Left ventricle myocardium inferior (tissue), 1 donor: ENCODE measurements at regions not wholly inside any gene's neighbourhood (a gene's known extent, or its start where the extent isn't known, plus 50 kb on each side); places are given as distances from the start of the nearest gene placed in this dataset.

Experiments
- DNase-seq: peaks from one replicate; pipeline ENCODE4 v3.0.0-alpha.2; 2020
- H3K27ac ChIP-seq: fragments of 200-600 bp; replicated peaks from 2 replicates; pipeline ENCODE4 v1.8.0; 2021
- H3K27me3 ChIP-seq: fragments of 200-600 bp; 2 replicates; pipeline ENCODE4 v1.8.0; 2021; ENCODE audit warnings: low read depth
- H3K36me3 ChIP-seq: fragments of 200-600 bp; 2 replicates; pipeline ENCODE4 v1.8.0; 2021
- H3K4me1 ChIP-seq: fragments of 200-600 bp; 2 replicates; pipeline ENCODE4 v1.8.0; 2021
- H3K4me3 ChIP-seq: fragments of 200-600 bp; 2 replicates; pipeline ENCODE4 v1.8.0; 2021; ENCODE audit warnings: mild to moderate bottlenecking, moderate library complexity
- H3K9me3 ChIP-seq: fragments of 200-600 bp; replicated peaks from 2 replicates; pipeline ENCODE4 v1.8.0; 2021
- intact Hi-C: fragments of 100-400 bp; cut with micrococcal nuclease; formaldehyde crosslinking; loops from one replicate; pipeline ENCODE4 v1.11.0; 2022
- TF ChIP-seq, protein P1 (sequence below): fragments of 200-600 bp; IDR thresholded peaks from 2 replicates; pipeline ENCODE4 v1.8.0; 2021; ENCODE audit warnings: antibody characterized with exemption, mild to moderate bottlenecking, borderline replicate concordance
- donor health status: DM: no; HTN: yes; CAD: no; lungs with severe emphysema.

GRCh38 chr2:59034106-59034505 is 793.0 kb upstream of the FANCL start:
- no peak overlapping the region for H3K4me3 ChIP-seq
- TF ChIP-seq, protein P1, sequence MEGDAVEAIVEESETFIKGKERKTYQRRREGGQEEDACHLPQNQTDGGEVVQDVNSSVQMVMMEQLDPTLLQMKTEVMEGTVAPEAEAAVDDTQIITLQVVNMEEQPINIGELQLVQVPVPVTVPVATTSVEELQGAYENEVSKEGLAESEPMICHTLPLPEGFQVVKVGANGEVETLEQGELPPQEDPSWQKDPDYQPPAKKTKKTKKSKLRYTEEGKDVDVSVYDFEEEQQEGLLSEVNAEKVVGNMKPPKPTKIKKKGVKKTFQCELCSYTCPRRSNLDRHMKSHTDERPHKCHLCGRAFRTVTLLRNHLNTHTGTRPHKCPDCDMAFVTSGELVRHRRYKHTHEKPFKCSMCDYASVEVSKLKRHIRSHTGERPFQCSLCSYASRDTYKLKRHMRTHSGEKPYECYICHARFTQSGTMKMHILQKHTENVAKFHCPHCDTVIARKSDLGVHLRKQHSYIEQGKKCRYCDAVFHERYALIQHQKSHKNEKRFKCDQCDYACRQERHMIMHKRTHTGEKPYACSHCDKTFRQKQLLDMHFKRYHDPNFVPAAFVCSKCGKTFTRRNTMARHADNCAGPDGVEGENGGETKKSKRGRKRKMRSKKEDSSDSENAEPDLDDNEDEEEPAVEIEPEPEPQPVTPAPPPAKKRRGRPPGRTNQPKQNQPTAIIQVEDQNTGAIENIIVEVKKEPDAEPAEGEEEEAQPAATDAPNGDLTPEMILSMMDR: no peak
- no peaks in the 10 kb centered on the region for H3K4me1 ChIP-seq
- intact Hi-C loops: no loop called here
- peaks cover 9% of the 10 kb centered on the region for H3K9me3 ChIP-seq
- no peak overlapping the region for H3K27ac ChIP-seq
- H3K27me3 ChIP-seq: peaks cover 18% of the 10 kb centered on the region
- DNase-seq: no peak
- H3K36me3 ChIP-seq: no peaks in the 10 kb centered on the region

DNA sequence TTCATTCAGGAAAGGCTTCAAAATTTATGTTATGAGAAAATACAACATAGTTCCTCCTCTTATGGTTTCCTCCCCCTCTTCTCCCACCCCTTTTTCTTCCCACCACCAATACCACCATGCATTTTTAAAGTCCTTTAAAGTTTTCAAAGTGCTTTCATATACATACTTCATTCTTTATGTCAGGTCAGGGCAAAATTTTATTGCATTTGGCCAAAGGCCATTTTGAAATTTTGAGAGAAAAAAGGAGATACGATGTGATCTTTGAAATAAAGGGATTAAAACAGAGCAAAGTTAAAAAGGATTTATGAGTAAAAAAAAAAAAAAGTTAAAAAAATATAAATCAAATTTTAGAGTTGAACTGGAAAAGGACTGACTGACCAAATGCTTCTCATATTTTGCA is 792.5 kb upstream of the FANCL start:
- no peak overlapping the region for H3K27ac ChIP-seq

DNA sequence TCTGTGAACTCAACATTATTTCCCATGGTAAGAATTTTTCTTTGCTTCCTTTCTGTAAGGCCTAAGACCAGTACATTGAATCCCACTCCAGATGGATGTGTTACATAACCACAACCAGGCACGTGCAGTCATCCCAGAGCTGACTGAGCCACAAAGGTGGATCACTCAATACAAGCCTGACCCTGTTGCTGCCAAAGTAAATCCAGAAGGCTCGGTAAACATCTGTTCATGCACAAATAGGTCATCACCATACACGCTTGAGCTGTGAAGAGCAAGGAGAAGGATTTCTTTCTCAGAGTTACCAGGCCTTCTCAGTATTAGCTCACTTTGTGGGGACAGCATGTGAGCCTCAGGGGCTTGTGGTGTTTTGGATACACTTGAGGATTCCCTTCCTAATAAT is 791.4 kb upstream of the FANCL start:
- DNase-seq: no peak
- H3K9me3 ChIP-seq: peaks cover 2% of the 10 kb centered on the region
- H3K4me3 ChIP-seq: no peak overlapping the region
- TF ChIP-seq, protein P1: no peak
- no peak overlapping the region for H3K27ac ChIP-seq
- H3K27me3 ChIP-seq: peaks cover 31% of the 10 kb centered on the region
- no peaks in the 10 kb centered on the region for H3K36me3 ChIP-seq
- intact Hi-C loops: no loop called here
- no peaks in the 10 kb centered on the region for H3K4me1 ChIP-seq

More for the DNA sequence above, 792.5 kb upstream of the FANCL start:
- intact Hi-C loops: no loop called here
- H3K27me3 ChIP-seq: peaks cover 20% of the 10 kb centered on the region
- H3K4me3 ChIP-seq: no peak overlapping the region
- TF ChIP-seq, protein P1: no peak
- H3K9me3 ChIP-seq: peaks cover 9% of the 10 kb centered on the region
- no peak for DNase-seq
- no peaks in the 10 kb centered on the region for H3K4me1 ChIP-seq
- no peaks in the 10 kb centered on the region for H3K36me3 ChIP-seq

DNA sequence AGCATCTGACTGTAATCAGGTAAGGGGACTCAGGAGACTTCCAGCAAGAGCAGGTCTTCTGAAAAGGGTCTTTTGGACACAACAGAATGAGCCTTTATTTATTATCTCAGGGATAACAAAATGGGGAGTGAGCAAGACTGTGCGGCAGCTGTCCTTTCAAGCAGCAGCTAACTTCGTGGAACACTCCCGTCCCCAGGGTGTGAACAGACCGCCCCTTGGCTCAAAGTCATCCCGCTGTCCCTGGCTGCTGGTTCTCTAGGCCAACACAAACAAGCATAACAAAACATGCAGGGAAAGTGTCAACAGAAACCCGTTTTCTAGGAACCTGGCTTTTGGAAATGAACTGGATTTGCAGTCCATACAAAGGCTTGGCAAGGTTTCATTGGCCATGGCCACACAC is 787.9 kb upstream of the FANCL start:
- H3K4me3 ChIP-seq: no peak overlapping the region
- no peaks in the 10 kb centered on the region for H3K9me3 ChIP-seq
- peaks cover 34% of the 10 kb centered on the region for H3K27me3 ChIP-seq
- TF ChIP-seq, protein P1: no peak
- no peaks in the 10 kb centered on the region for H3K36me3 ChIP-seq
- H3K4me1 ChIP-seq: no peaks in the 10 kb centered on the region
- H3K27ac ChIP-seq: no peak overlapping the region
- intact Hi-C loops: no loop called here
- peak; percentile 36 for DNase-seq

GRCh38 chr2:59027320-59027719 is 786.2 kb upstream of the FANCL start:
- Histone ChIP-seq H3K4me1 (no peaks in the 10 kb centered on the region), H3K36me3 (no peaks in the 10 kb centered on the region), H3K9me3 (no peaks in the 10 kb centered on the region), H3K4me3 (no peak overlapping the region), H3K27me3 (peaks cover 29% of the 10 kb centered on the region), H3K27ac (no peak overlapping the region)
- TF ChIP-seq, protein P1: no peak
- intact Hi-C loops: no loop called here
- DNase-seq: no peak
